ENCODE measurements at regions not wholly inside any gene's neighbourhood (a gene's known extent, or its start where the extent isn't known, plus 50 kb on each side); places are given as distances from the start of the nearest gene placed in this dataset.

DNA sequence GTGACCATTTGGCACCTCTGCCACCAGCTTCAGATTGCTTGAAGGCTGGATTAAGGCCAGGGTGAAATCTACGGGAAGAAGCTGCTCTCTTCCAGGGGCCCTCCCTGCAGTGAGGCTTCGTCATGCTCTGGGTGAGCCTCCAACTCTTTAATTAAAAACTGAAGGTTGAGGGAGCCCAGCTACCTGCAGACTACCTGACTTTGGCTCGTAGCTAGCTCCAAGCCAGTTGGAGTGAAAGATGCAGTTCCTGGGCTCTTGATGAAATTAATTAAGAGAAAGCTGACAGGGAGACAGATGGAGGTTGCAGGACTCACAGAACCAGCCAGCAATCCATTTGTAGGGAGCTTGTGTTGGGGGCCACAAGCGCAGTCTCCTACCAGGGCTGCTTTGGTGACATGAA, 168.5 kb upstream of the SFSWAP start:
- DNase-seq (ENCODE audit: unreplicated experiment) = no peak
- ChIA-PET CTCF (interaction anchor here (0.6 to 1.3 kb wide), 3 partner anchors 13 to 438 kb away, joined by 3 to 4 read pairs (median 3); no protein-coding TSS in a partner anchor), POLR2A (no interaction called here)
- BruUV-seq (replicated peaks) = no TSS peak
- Mint-ChIP-seq H3K27ac (ENCODE audit: low read depth, unreplicated experiment) (no peak overlapping the region), H3K27me3 (ENCODE audit: insufficient read depth, unreplicated experiment) (peaks cover 24% of the 10 kb centered on the region), H3K4me1 (ENCODE audit: insufficient read depth, unreplicated experiment) (no peaks in the 10 kb centered on the region), H3K36me3 (ENCODE audit: insufficient read depth, unreplicated experiment) (no peaks in the 10 kb centered on the region), H3K9me3 (ENCODE audit: unreplicated experiment) (no peaks in the 10 kb centered on the region), H3K4me3 (ENCODE audit: unreplicated experiment) (no peak overlapping the region)
- intact Hi-C loops (cut with micrococcal nuclease) = no loop called here
- TF ChIP-seq, protein P1, sequence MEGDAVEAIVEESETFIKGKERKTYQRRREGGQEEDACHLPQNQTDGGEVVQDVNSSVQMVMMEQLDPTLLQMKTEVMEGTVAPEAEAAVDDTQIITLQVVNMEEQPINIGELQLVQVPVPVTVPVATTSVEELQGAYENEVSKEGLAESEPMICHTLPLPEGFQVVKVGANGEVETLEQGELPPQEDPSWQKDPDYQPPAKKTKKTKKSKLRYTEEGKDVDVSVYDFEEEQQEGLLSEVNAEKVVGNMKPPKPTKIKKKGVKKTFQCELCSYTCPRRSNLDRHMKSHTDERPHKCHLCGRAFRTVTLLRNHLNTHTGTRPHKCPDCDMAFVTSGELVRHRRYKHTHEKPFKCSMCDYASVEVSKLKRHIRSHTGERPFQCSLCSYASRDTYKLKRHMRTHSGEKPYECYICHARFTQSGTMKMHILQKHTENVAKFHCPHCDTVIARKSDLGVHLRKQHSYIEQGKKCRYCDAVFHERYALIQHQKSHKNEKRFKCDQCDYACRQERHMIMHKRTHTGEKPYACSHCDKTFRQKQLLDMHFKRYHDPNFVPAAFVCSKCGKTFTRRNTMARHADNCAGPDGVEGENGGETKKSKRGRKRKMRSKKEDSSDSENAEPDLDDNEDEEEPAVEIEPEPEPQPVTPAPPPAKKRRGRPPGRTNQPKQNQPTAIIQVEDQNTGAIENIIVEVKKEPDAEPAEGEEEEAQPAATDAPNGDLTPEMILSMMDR (IDR thresholded peaks at IDR 0.05; ENCODE audit: unreplicated experiment) = no peak

DNA sequence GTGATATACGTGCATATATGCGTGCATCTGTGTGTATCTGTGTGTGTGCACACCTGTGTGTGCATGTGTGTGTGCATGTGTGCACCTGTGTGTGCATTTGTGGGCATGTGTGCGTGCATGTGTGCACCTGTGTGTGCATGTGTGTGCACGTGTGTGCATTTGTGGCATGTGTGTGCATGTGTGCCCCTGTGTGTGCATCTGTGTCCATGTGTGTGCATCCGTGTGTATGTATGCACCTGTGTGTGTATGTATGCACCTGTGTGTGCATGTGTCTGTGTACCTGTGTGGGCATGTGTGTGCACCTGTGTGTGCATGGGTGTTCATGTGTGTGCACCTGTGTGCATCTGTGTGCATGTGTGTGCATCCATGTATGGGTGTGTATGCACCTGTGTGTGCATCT, 167.8 kb upstream of the SFSWAP start:
- Mint-ChIP-seq H3K4me1 (ENCODE audit: insufficient read depth, unreplicated experiment) (no peaks in the 10 kb centered on the region), H3K36me3 (ENCODE audit: insufficient read depth, unreplicated experiment) (no peaks in the 10 kb centered on the region), H3K4me3 (ENCODE audit: unreplicated experiment) (no peak overlapping the region), H3K27ac (ENCODE audit: low read depth, unreplicated experiment) (no peak overlapping the region), H3K27me3 (ENCODE audit: insufficient read depth, unreplicated experiment) (peaks cover 26% of the 10 kb centered on the region), H3K9me3 (ENCODE audit: unreplicated experiment) (no peaks in the 10 kb centered on the region)
- POLR2A ChIA-PET = no interaction called here
- TF ChIP-seq, protein P1 (IDR thresholded peaks at IDR 0.05; ENCODE audit: unreplicated experiment) = no peak
- BruUV-seq (replicated peaks) = no TSS peak
- no peak for DNase-seq (ENCODE audit: unreplicated experiment)
- CTCF ChIA-PET = interaction anchor here (0.6 kb wide), 1 partner anchor 241 kb away, joined by 3 read pairs; no protein-coding TSS in a partner anchor
- intact Hi-C loops (cut with micrococcal nuclease) = no loop called here

DNA sequence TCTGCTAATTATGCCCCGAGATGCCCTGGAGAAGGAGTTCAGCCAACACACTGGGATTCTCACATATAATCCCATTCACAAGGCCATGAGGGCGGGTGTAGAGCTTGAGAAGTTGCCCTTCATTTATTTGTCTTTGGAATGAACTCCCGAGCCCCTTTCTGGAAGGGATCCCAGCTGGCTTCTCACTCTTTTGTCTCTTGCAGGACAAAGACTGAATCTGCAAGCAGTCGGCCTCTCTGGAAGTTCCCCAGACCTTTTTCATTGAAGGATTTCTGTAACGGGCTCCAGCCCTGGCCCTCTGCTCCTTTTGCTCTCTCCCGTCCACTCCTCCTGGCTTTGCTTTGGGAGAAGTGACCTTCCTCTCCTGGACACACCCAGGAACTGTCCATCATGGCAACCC, 163.3 kb upstream of the SFSWAP start:
- Mint-ChIP-seq H3K4me3 (ENCODE audit: unreplicated experiment) (no peak overlapping the region), H3K9me3 (ENCODE audit: unreplicated experiment) (no peaks in the 10 kb centered on the region), H3K4me1 (ENCODE audit: insufficient read depth, unreplicated experiment) (no peaks in the 10 kb centered on the region), H3K36me3 (ENCODE audit: insufficient read depth, unreplicated experiment) (no peaks in the 10 kb centered on the region), H3K27me3 (ENCODE audit: insufficient read depth, unreplicated experiment) (peaks cover 26% of the 10 kb centered on the region), H3K27ac (ENCODE audit: low read depth, unreplicated experiment) (no peak overlapping the region)
- TF ChIP-seq, protein P1 (IDR thresholded peaks at IDR 0.05; ENCODE audit: unreplicated experiment) = no peak
- ChIA-PET POLR2A (no interaction called here), CTCF (no interaction called here)
- DNase-seq (ENCODE audit: unreplicated experiment) = no peak
- no TSS peak for BruUV-seq (replicated peaks)
- intact Hi-C loops (cut with micrococcal nuclease) = no loop called here

DNA sequence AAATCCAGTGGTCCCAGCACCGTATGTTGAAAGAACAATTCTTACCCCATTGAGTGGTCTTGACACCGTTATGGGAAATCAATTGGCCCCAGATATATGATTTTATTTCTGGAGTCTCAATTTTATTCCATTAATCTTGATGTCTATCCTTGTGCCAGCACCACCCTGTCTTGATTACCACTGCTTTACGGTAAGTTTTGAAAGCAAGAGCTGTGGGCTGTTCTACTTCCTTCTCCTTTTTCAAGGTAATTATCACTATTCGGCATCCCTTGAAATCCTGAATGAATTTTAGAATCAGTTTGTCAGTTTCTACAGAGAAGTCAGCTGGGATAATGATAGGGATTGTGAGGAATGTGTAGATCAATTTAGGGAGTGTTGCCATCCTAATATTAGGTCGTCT, 160.8 kb upstream of the SFSWAP start:
- ChIA-PET CTCF (no interaction called here), POLR2A (no interaction called here)
- intact Hi-C loops (cut with micrococcal nuclease) = loop anchor here (10.0 kb wide), 1 partner anchor 635 kb away; no protein-coding TSS in a partner anchor
- Mint-ChIP-seq H3K4me1 (ENCODE audit: insufficient read depth, unreplicated experiment) (no peaks in the 10 kb centered on the region), H3K27ac (ENCODE audit: low read depth, unreplicated experiment) (no peak overlapping the region), H3K27me3 (ENCODE audit: insufficient read depth, unreplicated experiment) (peaks cover 24% of the 10 kb centered on the region), H3K36me3 (ENCODE audit: insufficient read depth, unreplicated experiment) (no peaks in the 10 kb centered on the region), H3K4me3 (ENCODE audit: unreplicated experiment) (no peak overlapping the region), H3K9me3 (ENCODE audit: unreplicated experiment) (no peaks in the 10 kb centered on the region)
- DNase-seq (ENCODE audit: unreplicated experiment) = no peak
- TF ChIP-seq, protein P1 (IDR thresholded peaks at IDR 0.05; ENCODE audit: unreplicated experiment) = no peak
- no TSS peak for BruUV-seq (replicated peaks)

Measured in MCF 10A (cell line).